ENCODE measurements at regions not wholly inside any gene's neighbourhood (a gene's known extent, or its start where the extent isn't known, plus 50 kb on each side); places are given as distances from the start of the nearest gene placed in this dataset.
"Not testable (repeated sequence)": the region's sequence is repeated elsewhere in the genome, so short reads cannot be mapped to it uniquely, and the experiment has no call there.

DNA sequence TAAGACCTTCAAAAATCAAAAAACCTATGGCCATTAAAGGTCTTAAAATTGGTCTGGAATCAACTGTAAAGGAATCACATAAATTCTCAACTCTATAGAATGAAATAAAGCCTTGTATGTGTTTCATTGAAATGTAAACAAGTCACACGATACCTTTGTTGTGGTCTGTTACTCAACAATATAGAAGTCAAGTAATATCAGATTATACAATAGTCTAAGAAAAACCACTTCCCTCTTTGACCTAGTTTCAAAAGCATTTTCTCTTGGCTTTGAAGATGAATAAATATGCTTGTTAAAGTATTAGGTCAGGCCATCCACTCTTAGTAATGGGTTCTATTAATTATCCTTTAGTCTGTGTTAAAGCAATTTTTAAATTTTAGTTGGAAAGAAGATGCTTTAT is 79.8 kb upstream of the DIO2 start:
- no peak for DNase-seq (ENCODE audit: low spot score)

DNA sequence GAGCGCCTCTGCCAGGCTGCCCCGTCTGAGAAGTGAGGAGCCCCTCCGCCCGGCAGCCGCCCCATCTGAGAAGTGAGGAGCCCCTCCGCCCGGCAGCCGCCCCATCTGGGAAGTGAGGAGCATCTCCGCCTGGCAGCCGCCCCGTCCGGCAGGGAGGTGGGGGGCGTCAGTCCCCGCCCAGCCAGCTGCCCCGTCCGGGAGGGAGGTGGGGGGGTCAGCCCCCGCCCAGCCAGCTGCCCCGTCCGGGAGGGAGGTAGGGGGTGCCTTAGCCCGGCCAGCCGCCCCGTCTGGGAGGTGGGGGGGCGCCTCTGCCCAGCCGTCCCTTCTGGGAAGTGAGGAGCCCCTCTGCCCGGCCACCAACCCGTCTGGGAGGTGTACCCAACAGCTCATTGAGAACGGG is 75.4 kb upstream of the DIO2 start:
- not testable (repeated sequence) for DNase-seq (ENCODE audit: low spot score)

- DNase-seq (ENCODE audit: low spot score), result no peak
These were observed 67.2 kb upstream of the DIO2 start for GRCh38 chr14:80278293-80279023.

DNA sequence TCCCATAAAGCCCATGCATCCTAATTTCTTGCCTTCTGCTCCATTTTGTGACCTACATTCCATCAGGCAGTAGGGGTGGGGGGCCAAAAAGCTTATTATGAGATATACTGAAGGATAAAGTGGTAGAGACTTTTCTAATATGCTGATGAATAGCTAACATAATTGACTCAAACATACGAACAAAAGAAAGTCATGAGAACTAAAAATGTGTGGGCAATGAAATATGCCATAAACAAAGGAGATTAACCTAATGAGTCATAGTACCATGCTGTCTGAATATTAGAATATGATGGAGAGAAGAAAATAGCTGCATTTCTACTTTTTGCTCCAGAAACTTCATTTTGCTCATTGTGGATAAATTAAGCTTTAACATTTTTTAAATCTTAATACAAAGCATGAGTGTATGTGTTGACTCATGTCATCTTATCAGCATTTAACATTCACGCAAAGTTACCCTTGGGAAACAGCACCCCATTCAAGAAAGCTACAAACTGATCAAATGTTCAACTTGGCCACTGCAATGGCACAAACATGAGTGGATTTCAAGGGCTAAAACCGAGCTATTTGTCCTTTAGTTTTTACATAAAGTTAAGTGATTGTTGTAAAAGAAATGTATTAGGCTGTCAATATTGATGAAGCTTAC is 64.0 kb upstream of the DIO2 start:
- DNase-seq (ENCODE audit: low spot score), result no peak

- DNase-seq (ENCODE audit: low spot score), result not testable (repeated sequence)
These were observed 63.0 kb upstream of the DIO2 start for GRCh38 chr14:80274310-80274709.

- DNase-seq (ENCODE audit: low spot score), result no peak
These were observed 60.1 kb upstream of the DIO2 start for GRCh38 chr14:80271389-80271788.

- no peak for DNase-seq (ENCODE audit: low spot score)
These were observed 58.1 kb upstream of the DIO2 start for GRCh38 chr14:80269353-80269925.

GRCh38 chr14:80266930-80267329 is 55.6 kb upstream of the DIO2 start:
- DNase-seq (ENCODE audit: low spot score), result no peak

DNA sequence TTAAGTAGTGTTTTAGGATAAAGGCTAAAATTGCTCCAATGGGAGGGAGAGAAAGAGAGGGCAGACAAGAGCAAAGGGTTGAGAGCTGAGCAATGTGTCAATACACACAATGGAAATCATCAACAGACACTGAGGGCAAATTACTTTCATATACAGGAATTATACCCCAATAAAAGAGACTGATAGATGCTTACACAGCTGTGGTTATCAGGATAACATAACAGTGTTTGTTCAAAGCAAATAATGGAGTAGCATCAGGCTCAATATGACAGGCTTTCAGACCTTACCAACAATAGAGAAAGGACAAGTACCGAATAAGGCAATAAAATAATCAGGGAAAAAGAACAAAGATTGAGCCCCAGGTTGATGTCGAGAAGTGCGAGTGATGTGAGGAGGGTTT is 53.4 kb upstream of the DIO2 start:
- DNase-seq (ENCODE audit: low spot score), result no peak

All from NAMALWA (cell line).